SK-N-SH treated with all-trans-retinoic acid at 6 μM for 48 hours (cell line): ENCODE measurements at regions not wholly inside any gene's neighbourhood (a gene's known extent, or its start where the extent isn't known, plus 50 kb on each side); places are given as distances from the start of the nearest gene placed in this dataset.

Source experiments
- ATAC-seq: fragments of 200-7000 bp; cut with Tn5 transposase; 3 replicates; pipeline ENCODE4 v1.9.1; 2020; ENCODE audit warnings: mild to moderate bottlenecking, moderate library complexity
- ARNTL ChIP-seq: fragments of 450-650 bp; formaldehyde crosslinking; IDR thresholded peaks from 2 replicates; pipeline ENCODE4 v1.5.0; 2020; ENCODE audit warnings: low read depth, mild to moderate bottlenecking, moderate library complexity, borderline replicate concordance
- BACH2 ChIP-seq: fragments of 250-450 bp; sonication (Bioruptor Pico); IDR thresholded peaks from 2 replicates; pipeline ENCODE4 v1.9.0; 2021; ENCODE audit warnings: mild to moderate bottlenecking, borderline replicate concordance
- CSDC2 ChIP-seq: fragments of 250-450 bp; sonication (Bioruptor Pico); IDR thresholded peaks from 2 replicates; pipeline ENCODE4 v1.5.0; 2020; ENCODE audit warnings: mild to moderate bottlenecking, moderate library complexity
- ESRRG ChIP-seq: fragments of 250-450 bp; sonication (Bioruptor Pico); IDR thresholded peaks from 2 replicates; pipeline ENCODE4 v1.6.1; 2021; ENCODE audit warnings: mild to moderate bottlenecking
- GLIS3 ChIP-seq: fragments of 250-450 bp; sonication (Bioruptor Pico); IDR thresholded peaks from 2 replicates; pipeline ENCODE4 v1.5.0; 2020; ENCODE audit warnings: mild to moderate bottlenecking, moderate library complexity
- ISL1 ChIP-seq: fragments of 250-450 bp; sonication (Bioruptor Pico); IDR thresholded peaks from 2 replicates; pipeline ENCODE4 v2.1.2; 2022; ENCODE audit warnings: mild to moderate bottlenecking, moderate library complexity
- OSR1 ChIP-seq: fragments of 250-450 bp; sonication (Bioruptor Pico); IDR thresholded peaks from 2 replicates; pipeline ENCODE4 v1.8.0; 2022; ENCODE audit warnings: moderate library complexity, mild to moderate bottlenecking, inconsistent platforms
- PPARA ChIP-seq: fragments of 250-450 bp; sonication (Bioruptor Pico); IDR thresholded peaks from 2 replicates; pipeline ENCODE4 v1.5.0; 2020; ENCODE audit warnings: mild to moderate bottlenecking, borderline replicate concordance
- RARB ChIP-seq: fragments of 250-450 bp; sonication (Bioruptor Pico); IDR thresholded peaks from 2 replicates; pipeline ENCODE4 v1.8.0; 2021; ENCODE audit warnings: mild to moderate bottlenecking, moderate library complexity
- SNAI2 ChIP-seq: fragments of 250-450 bp; sonication (Bioruptor Pico); IDR thresholded peaks from 2 replicates; pipeline ENCODE4 v1.5.0; 2020; ENCODE audit warnings: mild to moderate bottlenecking, moderate library complexity
- TCF4 ChIP-seq: fragments of 250-450 bp; sonication (Bioruptor Pico); IDR thresholded peaks from 2 replicates; pipeline ENCODE4 v1.8.0; 2021; ENCODE audit warnings: mild to moderate bottlenecking, moderate library complexity, borderline replicate concordance
- TOX ChIP-seq: fragments of 250-450 bp; sonication (Bioruptor Pico); IDR thresholded peaks from 2 replicates; pipeline ENCODE4 v1.8.0; 2021; ENCODE audit warnings: mild to moderate bottlenecking, moderate library complexity, borderline replicate concordance
- ZC3H10 ChIP-seq: fragments of 250-450 bp; sonication (Bioruptor Pico); IDR thresholded peaks from 2 replicates; pipeline ENCODE4 v1.5.1; 2021; ENCODE audit warnings: mild to moderate bottlenecking, moderate library complexity
- ZFP30 ChIP-seq: fragments of 450-650 bp; formaldehyde crosslinking; IDR thresholded peaks from 2 replicates; pipeline ENCODE4 v1.5.0; 2022; ENCODE audit warnings: mild to moderate bottlenecking, moderate library complexity
- ZNF565 ChIP-seq: fragments of 450-650 bp; formaldehyde crosslinking; conservative IDR thresholded peaks from 2 replicates; pipeline ENCODE4 v1.5.0; 2020; ENCODE audit warnings: low read depth, mild to moderate bottlenecking, moderate library complexity
- ZNF70 ChIP-seq: fragments of 450-650 bp; formaldehyde crosslinking; IDR thresholded peaks from 2 replicates; pipeline ENCODE4 v1.5.0; 2020; ENCODE audit warnings: mild to moderate bottlenecking, moderate library complexity
- ZNF8 ChIP-seq: fragments of 450-650 bp; formaldehyde crosslinking; IDR thresholded peaks from 2 replicates; pipeline ENCODE4 v1.5.0; 2020; ENCODE audit warnings: mild to moderate bottlenecking, moderate library complexity
- TF ChIP-seq, protein P1 (sequence below): fragments of 250-450 bp; sonication (Bioruptor Pico); IDR thresholded peaks from 2 replicates; pipeline ENCODE4 v1.8.0; 2021; ENCODE audit warnings: low read depth, mild to moderate bottlenecking, moderate library complexity, borderline replicate concordance
- TF ChIP-seq, protein P2 (sequence below): fragments of 250-450 bp; sonication (Bioruptor Pico); IDR thresholded peaks from 2 replicates; pipeline ENCODE4 v1.5.1; 2021; ENCODE audit warnings: mild to moderate bottlenecking, moderate library complexity
- TF ChIP-seq, protein P3 (sequence below): fragments of 250-450 bp; sonication (Bioruptor Pico); IDR thresholded peaks from 2 replicates; pipeline ENCODE4 v1.5.1; 2020; ENCODE audit warnings: low read depth, mild to moderate bottlenecking, moderate library complexity
- TF ChIP-seq, protein P4 (sequence below): fragments of 250-450 bp; sonication (Bioruptor Pico); IDR thresholded peaks from 2 replicates; pipeline ENCODE4 v1.5.0; 2020; ENCODE audit warnings: mild to moderate bottlenecking, moderate library complexity

DNA sequence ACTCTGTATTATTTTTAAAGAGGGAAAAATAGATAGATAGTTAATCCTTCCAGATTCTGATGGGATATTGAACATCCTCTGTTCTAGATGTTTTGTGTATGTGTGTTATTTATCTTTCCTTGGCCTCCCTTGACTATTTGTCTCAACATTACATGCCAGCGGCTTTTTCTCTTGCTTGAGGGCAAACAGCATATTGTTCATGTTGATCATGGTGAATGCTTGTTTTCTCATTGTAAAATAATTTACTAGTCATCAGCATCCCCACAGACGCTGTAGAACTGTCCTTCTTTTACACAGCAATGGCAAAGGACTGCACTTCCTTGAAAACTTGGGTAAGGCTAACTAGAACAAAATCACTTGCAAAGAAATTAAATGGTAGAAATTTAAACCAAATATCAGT, 1376.4 kb upstream of the GOT2 start:
- TF ChIP-seq BACH2 (CRISPR knock-in tag) = no peak
- TF ChIP-seq, protein P1, sequence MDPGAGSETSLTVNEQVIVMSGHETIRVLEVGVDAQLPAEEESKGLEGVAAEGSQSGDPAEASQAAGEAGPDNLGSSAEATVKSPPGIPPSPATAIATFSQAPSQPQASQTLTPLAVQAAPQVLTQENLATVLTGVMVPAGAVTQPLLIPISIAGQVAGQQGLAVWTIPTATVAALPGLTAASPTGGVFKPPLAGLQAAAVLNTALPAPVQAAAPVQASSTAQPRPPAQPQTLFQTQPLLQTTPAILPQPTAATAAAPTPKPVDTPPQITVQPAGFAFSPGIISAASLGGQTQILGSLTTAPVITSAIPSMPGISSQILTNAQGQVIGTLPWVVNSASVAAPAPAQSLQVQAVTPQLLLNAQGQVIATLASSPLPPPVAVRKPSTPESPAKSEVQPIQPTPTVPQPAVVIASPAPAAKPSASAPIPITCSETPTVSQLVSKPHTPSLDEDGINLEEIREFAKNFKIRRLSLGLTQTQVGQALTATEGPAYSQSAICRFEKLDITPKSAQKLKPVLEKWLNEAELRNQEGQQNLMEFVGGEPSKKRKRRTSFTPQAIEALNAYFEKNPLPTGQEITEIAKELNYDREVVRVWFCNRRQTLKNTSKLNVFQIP = no peak
- no peak for TF ChIP-seq GLIS3 (CRISPR knock-in tag)
- no peak for TF ChIP-seq ZNF565
- no peak for TF ChIP-seq OSR1 (CRISPR knock-in tag)
- no peak for TF ChIP-seq TCF4 (CRISPR knock-in tag)
- TF ChIP-seq ZNF70 (CRISPR knock-in tag) = no peak
- TF ChIP-seq SNAI2 = no peak
- TF ChIP-seq, protein P2, sequence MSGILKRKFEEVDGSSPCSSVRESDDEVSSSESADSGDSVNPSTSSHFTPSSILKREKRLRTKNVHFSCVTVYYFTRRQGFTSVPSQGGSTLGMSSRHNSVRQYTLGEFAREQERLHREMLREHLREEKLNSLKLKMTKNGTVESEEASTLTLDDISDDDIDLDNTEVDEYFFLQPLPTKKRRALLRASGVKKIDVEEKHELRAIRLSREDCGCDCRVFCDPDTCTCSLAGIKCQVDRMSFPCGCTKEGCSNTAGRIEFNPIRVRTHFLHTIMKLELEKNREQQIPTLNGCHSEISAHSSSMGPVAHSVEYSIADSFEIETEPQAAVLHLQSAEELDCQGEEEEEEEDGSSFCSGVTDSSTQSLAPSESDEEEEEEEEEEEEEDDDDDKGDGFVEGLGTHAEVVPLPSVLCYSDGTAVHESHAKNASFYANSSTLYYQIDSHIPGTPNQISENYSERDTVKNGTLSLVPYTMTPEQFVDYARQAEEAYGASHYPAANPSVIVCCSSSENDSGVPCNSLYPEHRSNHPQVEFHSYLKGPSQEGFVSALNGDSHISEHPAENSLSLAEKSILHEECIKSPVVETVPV (CRISPR knock-in tag) = no peak
- no peak for TF ChIP-seq TOX
- TF ChIP-seq ZNF8 (CRISPR knock-in tag) = no peak
- TF ChIP-seq ESRRG (CRISPR knock-in tag) = no peak
- no peak for TF ChIP-seq ZC3H10 (CRISPR knock-in tag)
- no peak for ATAC-seq

DNA sequence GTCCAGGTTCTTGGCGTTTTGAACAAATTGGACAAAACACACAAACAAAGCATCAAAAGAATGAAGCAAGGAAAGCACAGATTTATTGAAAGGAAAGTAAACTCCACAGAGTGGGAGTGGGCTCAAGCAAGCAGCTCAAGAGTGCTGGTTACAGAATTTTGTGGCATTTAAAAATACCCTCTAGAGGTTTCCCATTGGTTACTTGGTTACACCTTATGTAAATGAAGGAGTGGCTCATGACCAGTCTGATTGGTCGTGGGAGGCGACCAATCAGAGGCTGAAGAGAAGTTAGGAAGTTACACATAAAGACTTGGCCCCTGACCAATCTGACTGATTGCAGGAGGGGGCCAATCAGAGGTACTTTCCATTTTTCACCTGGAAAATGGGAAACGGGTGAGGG, 1373.8 kb upstream of the GOT2 start:
- no peak for ATAC-seq
- TF ChIP-seq ZNF8 (CRISPR knock-in tag) (no peak), CSDC2 (CRISPR knock-in tag) (no peak), TOX (no peak)
- TF ChIP-seq, protein P3, sequence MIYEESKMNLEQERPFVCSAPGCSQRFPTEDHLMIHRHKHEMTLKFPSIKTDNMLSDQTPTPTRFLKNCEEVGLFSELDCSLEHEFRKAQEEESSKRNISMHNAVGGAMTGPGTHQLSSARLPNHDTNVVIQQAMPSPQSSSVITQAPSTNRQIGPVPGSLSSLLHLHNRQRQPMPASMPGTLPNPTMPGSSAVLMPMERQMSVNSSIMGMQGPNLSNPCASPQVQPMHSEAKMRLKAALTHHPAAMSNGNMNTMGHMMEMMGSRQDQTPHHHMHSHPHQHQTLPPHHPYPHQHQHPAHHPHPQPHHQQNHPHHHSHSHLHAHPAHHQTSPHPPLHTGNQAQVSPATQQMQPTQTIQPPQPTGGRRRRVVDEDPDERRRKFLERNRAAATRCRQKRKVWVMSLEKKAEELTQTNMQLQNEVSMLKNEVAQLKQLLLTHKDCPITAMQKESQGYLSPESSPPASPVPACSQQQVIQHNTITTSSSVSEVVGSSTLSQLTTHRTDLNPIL (CRISPR knock-in tag) = no peak

DNA sequence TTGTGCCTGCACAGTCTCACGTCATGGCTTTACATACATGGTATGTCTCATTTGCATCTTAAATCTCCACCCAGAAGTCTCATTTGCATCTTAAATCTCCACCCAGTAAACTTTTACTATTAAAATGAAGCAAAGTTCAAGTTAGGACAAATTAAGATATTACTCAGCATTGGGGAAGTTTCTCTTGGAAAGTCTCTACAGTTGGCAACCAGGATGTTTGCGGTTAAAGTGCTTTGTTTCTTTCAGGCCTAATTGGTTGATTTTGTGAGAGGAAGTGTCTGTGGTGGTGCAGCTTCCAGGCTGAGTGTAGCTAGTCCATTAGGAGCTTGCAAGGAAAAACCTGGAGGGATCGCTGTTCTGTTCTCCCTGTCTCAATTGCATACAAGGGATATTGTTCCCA, 1373.3 kb upstream of the GOT2 start:
- TF ChIP-seq ZNF70 (CRISPR knock-in tag) (no peak), ESRRG (CRISPR knock-in tag) (no peak), PPARA (CRISPR knock-in tag) (no peak), SNAI2 (no peak), TOX (no peak), GLIS3 (CRISPR knock-in tag) (no peak), ARNTL (CRISPR knock-in tag) (no peak)
- no peak for ATAC-seq

DNA sequence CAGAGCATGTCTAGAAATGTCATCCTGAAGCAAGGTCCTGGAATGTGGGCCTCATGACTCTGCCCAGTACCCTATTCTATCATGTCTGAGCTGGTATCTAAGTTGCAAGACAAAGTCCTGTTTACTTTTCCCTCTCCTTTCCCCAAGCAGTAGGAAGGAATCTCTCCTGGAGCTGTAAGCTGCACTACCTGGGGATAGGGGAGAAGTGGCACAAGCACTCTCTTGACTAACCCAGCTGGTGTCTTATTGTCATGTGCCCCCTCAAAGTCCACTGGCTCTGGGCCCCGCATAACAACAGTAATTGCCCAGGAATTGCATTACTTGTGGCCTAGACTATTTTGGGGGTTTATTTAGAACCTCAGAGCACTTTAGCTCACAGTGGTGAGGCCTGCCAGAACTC, 1366.3 kb upstream of the GOT2 start:
- TF ChIP-seq, protein P2 (CRISPR knock-in tag) = no peak
- TF ChIP-seq ZNF70 (CRISPR knock-in tag) (no peak), ISL1 (no peak), BACH2 (CRISPR knock-in tag) (no peak), RARB (CRISPR knock-in tag) (no peak), TOX (no peak), PPARA (CRISPR knock-in tag) (no peak), ARNTL (CRISPR knock-in tag) (no peak), ESRRG (CRISPR knock-in tag) (no peak), GLIS3 (CRISPR knock-in tag) (no peak), ZFP30 (CRISPR knock-in tag) (no peak), TCF4 (CRISPR knock-in tag) (no peak), ZNF565 (no peak), ZC3H10 (CRISPR knock-in tag) (no peak)
- TF ChIP-seq, protein P3 (CRISPR knock-in tag) = no peak
- TF ChIP-seq, protein P4, sequence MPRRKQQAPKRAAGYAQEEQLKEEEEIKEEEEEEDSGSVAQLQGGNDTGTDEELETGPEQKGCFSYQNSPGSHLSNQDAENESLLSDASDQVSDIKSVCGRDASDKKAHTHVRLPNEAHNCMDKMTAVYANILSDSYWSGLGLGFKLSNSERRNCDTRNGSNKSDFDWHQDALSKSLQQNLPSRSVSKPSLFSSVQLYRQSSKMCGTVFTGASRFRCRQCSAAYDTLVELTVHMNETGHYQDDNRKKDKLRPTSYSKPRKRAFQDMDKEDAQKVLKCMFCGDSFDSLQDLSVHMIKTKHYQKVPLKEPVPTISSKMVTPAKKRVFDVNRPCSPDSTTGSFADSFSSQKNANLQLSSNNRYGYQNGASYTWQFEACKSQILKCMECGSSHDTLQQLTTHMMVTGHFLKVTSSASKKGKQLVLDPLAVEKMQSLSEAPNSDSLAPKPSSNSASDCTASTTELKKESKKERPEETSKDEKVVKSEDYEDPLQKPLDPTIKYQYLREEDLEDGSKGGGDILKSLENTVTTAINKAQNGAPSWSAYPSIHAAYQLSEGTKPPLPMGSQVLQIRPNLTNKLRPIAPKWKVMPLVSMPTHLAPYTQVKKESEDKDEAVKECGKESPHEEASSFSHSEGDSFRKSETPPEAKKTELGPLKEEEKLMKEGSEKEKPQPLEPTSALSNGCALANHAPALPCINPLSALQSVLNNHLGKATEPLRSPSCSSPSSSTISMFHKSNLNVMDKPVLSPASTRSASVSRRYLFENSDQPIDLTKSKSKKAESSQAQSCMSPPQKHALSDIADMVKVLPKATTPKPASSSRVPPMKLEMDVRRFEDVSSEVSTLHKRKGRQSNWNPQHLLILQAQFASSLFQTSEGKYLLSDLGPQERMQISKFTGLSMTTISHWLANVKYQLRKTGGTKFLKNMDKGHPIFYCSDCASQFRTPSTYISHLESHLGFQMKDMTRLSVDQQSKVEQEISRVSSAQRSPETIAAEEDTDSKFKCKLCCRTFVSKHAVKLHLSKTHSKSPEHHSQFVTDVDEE (CRISPR knock-in tag) = no peak
- no peak for ATAC-seq
